ENCODE measurements at regions not wholly inside any gene's neighbourhood (a gene's known extent, or its start where the extent isn't known, plus 50 kb on each side); places are given as distances from the start of the nearest gene placed in this dataset.

DNA sequence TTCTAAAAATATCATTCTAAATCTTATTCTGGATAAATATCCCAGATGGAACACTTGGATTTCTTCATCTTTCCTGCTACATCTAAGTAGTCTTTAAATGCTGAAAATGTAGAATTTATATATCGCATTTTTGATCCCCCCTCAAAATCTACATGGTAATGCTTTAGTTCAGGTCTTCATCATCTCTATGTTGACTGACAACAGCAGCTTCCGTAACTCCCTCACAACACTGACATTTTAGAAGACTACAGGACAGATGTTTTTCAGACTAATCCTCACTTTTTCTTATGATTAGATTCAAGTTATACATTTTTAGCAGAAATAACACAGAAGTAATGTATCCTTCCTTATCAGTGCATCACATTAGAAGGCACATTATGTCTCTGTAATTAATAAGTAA, 336.5 kb downstream of the LMO4 start:
- TF ChIP-seq, protein P1, sequence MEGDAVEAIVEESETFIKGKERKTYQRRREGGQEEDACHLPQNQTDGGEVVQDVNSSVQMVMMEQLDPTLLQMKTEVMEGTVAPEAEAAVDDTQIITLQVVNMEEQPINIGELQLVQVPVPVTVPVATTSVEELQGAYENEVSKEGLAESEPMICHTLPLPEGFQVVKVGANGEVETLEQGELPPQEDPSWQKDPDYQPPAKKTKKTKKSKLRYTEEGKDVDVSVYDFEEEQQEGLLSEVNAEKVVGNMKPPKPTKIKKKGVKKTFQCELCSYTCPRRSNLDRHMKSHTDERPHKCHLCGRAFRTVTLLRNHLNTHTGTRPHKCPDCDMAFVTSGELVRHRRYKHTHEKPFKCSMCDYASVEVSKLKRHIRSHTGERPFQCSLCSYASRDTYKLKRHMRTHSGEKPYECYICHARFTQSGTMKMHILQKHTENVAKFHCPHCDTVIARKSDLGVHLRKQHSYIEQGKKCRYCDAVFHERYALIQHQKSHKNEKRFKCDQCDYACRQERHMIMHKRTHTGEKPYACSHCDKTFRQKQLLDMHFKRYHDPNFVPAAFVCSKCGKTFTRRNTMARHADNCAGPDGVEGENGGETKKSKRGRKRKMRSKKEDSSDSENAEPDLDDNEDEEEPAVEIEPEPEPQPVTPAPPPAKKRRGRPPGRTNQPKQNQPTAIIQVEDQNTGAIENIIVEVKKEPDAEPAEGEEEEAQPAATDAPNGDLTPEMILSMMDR (IDR thresholded peaks at IDR 0.05) = no peak
- TF ChIP-seq POLR2A (IDR thresholded peaks at IDR 0.05) = no peak
